ENCODE measurements at regions not wholly inside any gene's neighbourhood (a gene's known extent, or its start where the extent isn't known, plus 50 kb on each side); places are given as distances from the start of the nearest gene placed in this dataset.

DNA sequence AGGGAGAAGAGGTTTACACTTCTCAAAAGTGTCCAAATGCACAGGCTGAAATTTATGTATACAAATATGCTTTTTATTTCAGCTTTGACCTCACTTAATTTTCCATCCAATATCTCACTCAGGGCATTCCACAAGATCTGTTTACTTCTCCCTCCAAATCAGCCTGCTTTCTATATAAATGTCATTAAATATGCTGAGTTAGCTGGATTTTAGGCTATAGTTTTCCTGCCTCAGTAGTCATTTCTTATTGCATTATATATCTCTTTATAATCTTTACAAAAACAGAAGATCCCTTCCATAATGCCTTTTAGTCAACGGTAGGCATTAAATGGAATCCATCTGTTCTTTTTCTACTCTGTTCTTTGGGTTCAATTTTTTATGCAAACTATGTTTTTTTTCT lies 71.7 kb upstream of the KCND2 start:
- no peak for DNase-seq (ENCODE audit: low read depth)
- H3K4me3 ChIP-seq (ENCODE audit: low read depth, low read length), result no peak overlapping the region
- TF ChIP-seq CTCF (conservative IDR thresholded peaks at IDR 0.05; ENCODE audit: low read depth, low read length), result no peak

DNA sequence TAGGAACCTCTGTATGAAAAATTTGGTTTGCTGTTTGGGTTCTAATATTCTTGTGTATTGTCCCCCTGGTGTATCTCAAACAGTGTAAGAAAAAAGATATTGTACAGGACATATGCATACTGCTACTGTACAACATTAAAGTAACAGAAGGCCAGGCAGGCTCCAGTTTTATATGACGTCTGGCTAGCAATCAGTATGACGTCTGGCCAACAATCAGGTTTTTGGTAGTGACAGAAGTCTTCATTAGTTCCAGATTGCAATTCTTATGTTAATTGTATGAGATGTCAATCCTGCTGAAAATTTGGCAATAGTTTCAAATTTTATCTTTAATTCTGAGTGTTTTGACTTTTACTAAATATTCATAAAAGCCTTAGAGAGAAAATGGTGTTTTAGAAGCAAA lies 67.9 kb upstream of the KCND2 start:
- no peak overlapping the region for H3K4me3 ChIP-seq (ENCODE audit: low read depth, low read length)
- DNase-seq (ENCODE audit: low read depth), result no peak
- no peak for TF ChIP-seq CTCF (conservative IDR thresholded peaks at IDR 0.05; ENCODE audit: low read depth, low read length)

GRCh38 chr7:120207037-120207436 lies 65.9 kb upstream of the KCND2 start:
- no peak overlapping the region for H3K4me3 ChIP-seq (ENCODE audit: low read depth, low read length)
- no peak for DNase-seq (ENCODE audit: low read depth)
- TF ChIP-seq CTCF (conservative IDR thresholded peaks at IDR 0.05; ENCODE audit: low read depth, low read length), result no peak

DNA sequence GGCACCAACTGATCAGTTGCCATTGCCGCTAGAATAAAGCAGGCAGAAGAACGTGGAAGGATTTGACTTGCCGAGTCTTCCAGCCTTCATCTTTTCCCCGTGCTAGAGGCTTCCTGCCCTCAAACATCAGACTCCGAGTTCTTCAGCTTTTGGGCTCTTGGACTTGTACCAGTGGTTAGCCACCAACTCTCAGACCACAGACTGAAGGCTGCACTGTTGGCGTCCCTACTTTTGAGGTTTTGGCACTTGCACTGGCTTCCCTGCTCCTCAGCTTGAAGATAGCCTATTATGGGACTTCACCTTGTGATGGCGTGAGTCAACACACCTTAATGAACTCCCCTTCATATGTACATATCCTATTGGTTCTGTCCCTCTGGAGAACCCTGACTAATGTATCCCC lies 57.3 kb upstream of the KCND2 start:
- H3K4me3 ChIP-seq (ENCODE audit: low read depth, low read length), result no peak overlapping the region
- TF ChIP-seq CTCF (conservative IDR thresholded peaks at IDR 0.05; ENCODE audit: low read depth, low read length), result no peak
- no peak for DNase-seq (ENCODE audit: low read depth)

DNA sequence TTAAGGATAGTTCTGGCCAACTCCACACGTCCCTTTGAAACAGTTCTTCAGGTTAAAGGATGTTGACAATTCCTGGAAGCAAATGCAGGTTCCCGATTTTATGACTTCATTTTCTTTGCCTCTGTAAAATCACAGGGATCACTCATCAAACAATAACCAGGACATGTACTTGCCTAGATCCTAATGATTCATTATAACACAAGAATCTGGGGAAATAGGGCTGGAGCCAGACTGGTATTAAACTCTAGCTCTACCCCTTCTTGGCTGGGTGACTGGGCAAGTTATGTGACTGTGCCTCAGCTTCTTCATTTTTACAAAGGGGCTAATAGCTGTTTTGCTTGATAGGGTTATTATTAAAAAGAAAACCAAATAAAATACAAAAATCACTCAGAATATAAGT lies 56.0 kb upstream of the KCND2 start:
- H3K4me3 ChIP-seq (ENCODE audit: low read depth, low read length), result no peak overlapping the region
- DNase-seq (ENCODE audit: low read depth), result no peak
- TF ChIP-seq CTCF (conservative IDR thresholded peaks at IDR 0.05; ENCODE audit: low read depth, low read length), result no peak

- peak; percentile 7 for DNase-seq (ENCODE audit: low read depth)
- no peak overlapping the region for H3K4me3 ChIP-seq (ENCODE audit: low read depth, low read length)
- TF ChIP-seq CTCF (conservative IDR thresholded peaks at IDR 0.05; ENCODE audit: low read depth, low read length), result no peak
Observed at GRCh38 chr7:120218712-120219111, 54.3 kb upstream of the KCND2 start.

DNA sequence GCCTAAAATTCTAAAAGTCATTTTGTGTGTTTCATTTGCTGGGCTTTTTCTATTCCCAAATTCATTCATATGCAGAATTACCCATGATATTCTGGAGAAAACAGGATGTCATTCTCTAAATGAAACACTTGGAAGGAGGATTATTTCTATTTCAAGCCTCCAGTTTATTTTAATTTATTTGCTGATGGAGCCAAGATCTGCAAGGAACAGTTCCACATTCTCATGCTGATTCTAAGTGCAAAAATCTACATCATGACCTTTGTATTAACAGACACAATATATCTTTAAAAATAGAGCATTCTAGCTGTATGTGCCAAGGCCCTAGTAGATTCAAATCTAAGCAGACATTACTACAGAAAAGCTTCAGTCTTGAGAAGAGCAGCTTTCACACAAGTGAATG lies 51.3 kb upstream of the KCND2 start:
- TF ChIP-seq CTCF (conservative IDR thresholded peaks at IDR 0.05; ENCODE audit: low read depth, low read length), result no peak

More for the DNA sequence above, 51.3 kb upstream of the KCND2 start:
- H3K4me3 ChIP-seq (ENCODE audit: low read depth, low read length), result no peak overlapping the region
- DNase-seq (ENCODE audit: low read depth), result no peak

All from choroid plexus epithelial cell (primary cell).